OCI-LY7 (cell line): ENCODE measurements at regions not wholly inside any gene's neighbourhood (a gene's known extent, or its start where the extent isn't known, plus 50 kb on each side); places are given as distances from the start of the nearest gene placed in this dataset.

ENCODE experiments used
- BruUV-seq: library from RNA; stranded (reverse); fragments of 400-500 nt; replicated peaks from 2 replicates; lab custom pipeline; 2021; lab: Mats Ljungman, UMichigan
- CTCF ChIA-PET: fragments of 300-600 bp; sonication (Branson Sonifier 250); formaldehyde crosslinking; loops from one replicate; lab custom pipeline; 2022; ENCODE audit warnings: antibody characterized with exemption; ENCODE audit not compliant: unreplicated experiment; lab: Charles Lee
- POLR2A ChIA-PET: fragments of 300-600 bp; sonication (Branson Sonifier 250); formaldehyde crosslinking; loops from one replicate; lab custom pipeline; 2022; ENCODE audit warnings: antibody characterized with exemption; lab: Charles Lee
- DNase-seq: peaks from one replicate; pipeline ENCODE4 v3.0.0-alpha.2; 2015; ENCODE audit warnings: low spot score
- H2AFZ ChIP-seq: fragments of 200-600 bp; sonication (generic), shearing (Covaris generic); 2 replicates; pipeline ENCODE4 v1.6.1; 2014; ENCODE audit warnings: mild to moderate bottlenecking, antibody characterized with exemption, low read length, moderate library complexity
- H3K27ac ChIP-seq: fragments of 200-600 bp; sonication (generic); 2 replicates; pipeline ENCODE4 v1.5.1; 2014; ENCODE audit warnings: mixed run types, low read depth, mild to moderate bottlenecking, moderate library complexity, low read length, inconsistent platforms; ENCODE audit not compliant: poor library complexity, severe bottlenecking
- H3K36me3 ChIP-seq: fragments of 200-600 bp; sonication (generic); 2 replicates; pipeline ENCODE4 v1.6.1; 2014; ENCODE audit warnings: mild to moderate bottlenecking, antibody characterized with exemption, low read length, moderate library complexity, mixed read lengths; ENCODE audit not compliant: insufficient read depth
- H3K4me1 ChIP-seq: fragments of 200-600 bp; sonication (generic); 2 replicates; pipeline ENCODE4 v1.5.1; 2014; ENCODE audit warnings: mild to moderate bottlenecking, low read length; ENCODE audit not compliant: insufficient read depth, poor library complexity, severe bottlenecking
- H3K4me2 ChIP-seq: fragments of 200-600 bp; sonication (generic); 2 replicates; pipeline ENCODE4 v1.6.1; 2014; ENCODE audit warnings: mild to moderate bottlenecking, low read length
- H3K4me3 ChIP-seq: fragments of 200-600 bp; sonication (generic); 2 replicates; pipeline ENCODE4 v1.5.1; 2014; ENCODE audit warnings: mild to moderate bottlenecking, low read depth, low read length; ENCODE audit not compliant: poor library complexity, severe bottlenecking
- H3K79me2 ChIP-seq: fragments of 200-600 bp; sonication (generic); 2 replicates; pipeline ENCODE4 v1.6.1; 2016; ENCODE audit warnings: low read depth, mild to moderate bottlenecking, low read length, moderate library complexity, mixed read lengths; ENCODE audit not compliant: insufficient read depth
- H3K9me2 ChIP-seq: fragments of 200-600 bp; sonication (generic); 2 replicates; pipeline ENCODE4 v1.6.1; 2016; ENCODE audit warnings: mild to moderate bottlenecking, low read length, mixed read lengths; ENCODE audit not compliant: insufficient read depth
- H3K9me3 ChIP-seq: fragments of 200-600 bp; sonication (generic); 2 replicates; pipeline ENCODE4 v1.6.1; 2014; ENCODE audit warnings: mild to moderate bottlenecking, mixed run types, low read length, mixed read lengths
- H4K20me1 ChIP-seq: fragments of 200-600 bp; sonication (generic); 2 replicates; pipeline ENCODE4 v1.6.1; 2014; ENCODE audit warnings: mild to moderate bottlenecking, antibody characterized with exemption, low read length, moderate library complexity, mixed read lengths; ENCODE audit not compliant: insufficient read depth
- CTCF ChIP-seq: fragments of 200-600 bp; sonication (generic); conservative IDR thresholded peaks from 2 replicates; pipeline ENCODE4 v1.5.1; 2014; ENCODE audit warnings: mild to moderate bottlenecking, antibody characterized with exemption, low read length, moderate library complexity, mixed read lengths
- EZH2phosphoT487 ChIP-seq: fragments of 200-600 bp; sonication (generic); IDR thresholded peaks from 2 replicates; pipeline ENCODE4 v1.6.1; 2018; ENCODE audit warnings: low read depth, borderline replicate concordance, mild to moderate bottlenecking, mixed run types, antibody characterized with exemption, low read length, moderate library complexity, mixed read lengths
- intact Hi-C: fragments of 100-400 bp; cut with micrococcal nuclease; formaldehyde crosslinking; loops from one replicate; pipeline ENCODE4 v1.10.0; 2022; ENCODE audit not compliant: unreplicated experiment

GRCh38 chr1:36588972-36589371 lies 106.3 kb upstream of the CSF3R start:
- no TSS peak for BruUV-seq
- CTCF ChIA-PET: no interaction called here
- H3K9me2 ChIP-seq: no peaks in the 10 kb centered on the region
- no peak overlapping the region for H3K4me3 ChIP-seq
- no peaks in the 10 kb centered on the region for H3K9me3 ChIP-seq
- no peak overlapping the region for H3K4me2 ChIP-seq
- no peaks in the 10 kb centered on the region; the same call in 1 of the 2 replicates for H4K20me1 ChIP-seq
- intact Hi-C loops: no loop called here
- no peak overlapping the region for H3K27ac ChIP-seq
- H3K4me1 ChIP-seq: no peaks in the 10 kb centered on the region
- no peak overlapping the region for H2AFZ ChIP-seq
- POLR2A ChIA-PET: interaction anchor here (1.5 kb wide), 1 partner anchor 8 kb away, joined by 6 read pairs; no protein-coding TSS in a partner anchor
- no peak for TF ChIP-seq EZH2phosphoT487
- TF ChIP-seq CTCF: no peak
- DNase-seq: no peak
- H3K36me3 ChIP-seq: no peaks in the 10 kb centered on the region
- H3K79me2 ChIP-seq: no peaks in the 10 kb centered on the region

GRCh38 chr1:36585569-36586548 lies 103.1 kb upstream of the CSF3R start:
- Histone ChIP-seq H2AFZ (no peak overlapping the region), H3K9me2 (no peaks in the 10 kb centered on the region), H3K27ac (no peak overlapping the region), H4K20me1 (no peaks in the 10 kb centered on the region; the same call in 1 of the 2 replicates), H3K4me1 (no peaks in the 10 kb centered on the region), H3K79me2 (no peaks in the 10 kb centered on the region), H3K4me2 (no peak overlapping the region), H3K4me3 (no peak overlapping the region), H3K36me3 (no peaks in the 10 kb centered on the region), H3K9me3 (no peaks in the 10 kb centered on the region)
- intact Hi-C loops: no loop called here
- ChIA-PET POLR2A (interaction anchor here (0.7 to 0.8 kb wide), 2 partner anchors 9 to 700 kb away, joined by 3 to 5 read pairs; no protein-coding TSS in a partner anchor), CTCF (interaction anchor here (1.1 kb wide), 1 partner anchor 10 kb away, joined by 3 read pairs; no protein-coding TSS in a partner anchor)
- no TSS peak for BruUV-seq
- no peak for DNase-seq
- TF ChIP-seq EZH2phosphoT487 (no peak), CTCF (no peak)
